GM19099 (cell line): ENCODE measurements at regions not wholly inside any gene's neighbourhood (a gene's known extent, or its start where the extent isn't known, plus 50 kb on each side); places are given as distances from the start of the nearest gene placed in this dataset.

Experiments used
- POLR2A ChIP-seq: IDR thresholded peaks from 3 replicates; pipeline ENCODE4 v1.6.1; 2011; ENCODE audit warnings: low read depth; ENCODE audit not compliant: insufficient read length; ENCODE audit errors: extremely low read depth

DNA sequence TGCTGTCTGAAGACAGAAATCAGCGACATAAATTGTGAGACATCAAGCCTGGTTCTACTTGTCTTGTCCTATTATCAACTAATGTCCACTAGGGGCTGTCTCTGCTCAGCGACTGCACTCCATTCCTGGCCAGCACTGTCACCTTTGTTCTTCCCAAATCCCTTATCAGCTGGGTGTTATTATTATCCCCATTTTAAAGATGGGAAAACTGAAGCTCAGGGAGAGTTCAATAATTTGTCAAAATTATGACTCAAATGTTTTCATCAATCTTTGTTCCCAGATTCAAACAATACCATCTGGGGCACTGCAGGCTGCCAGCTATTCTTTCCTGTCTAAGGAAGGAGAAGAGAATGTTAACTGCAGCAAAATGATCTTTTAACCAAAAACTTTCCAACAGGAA, 431.6 kb upstream of the NFE2L3 start:
- TF ChIP-seq POLR2A, result no peak

DNA sequence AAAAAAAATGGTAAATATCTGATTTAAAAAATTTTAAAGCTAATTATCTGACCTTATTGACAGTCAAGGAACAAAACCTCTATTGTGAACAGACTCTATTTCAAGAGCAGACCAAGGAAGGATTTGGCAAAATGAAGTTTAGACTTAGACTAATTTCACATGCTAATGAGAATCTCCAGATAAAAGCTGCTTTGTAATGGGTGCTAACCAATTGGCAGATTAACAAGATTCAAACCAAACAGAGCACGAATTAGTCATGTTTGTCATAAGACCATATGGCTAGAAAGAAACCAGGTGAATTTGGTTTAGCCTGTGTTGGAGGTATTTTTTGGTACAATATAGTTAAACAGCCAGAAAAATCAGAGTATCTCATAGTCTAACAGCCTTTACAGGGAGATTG, 429.1 kb upstream of the NFE2L3 start:
- TF ChIP-seq POLR2A, result no peak

DNA sequence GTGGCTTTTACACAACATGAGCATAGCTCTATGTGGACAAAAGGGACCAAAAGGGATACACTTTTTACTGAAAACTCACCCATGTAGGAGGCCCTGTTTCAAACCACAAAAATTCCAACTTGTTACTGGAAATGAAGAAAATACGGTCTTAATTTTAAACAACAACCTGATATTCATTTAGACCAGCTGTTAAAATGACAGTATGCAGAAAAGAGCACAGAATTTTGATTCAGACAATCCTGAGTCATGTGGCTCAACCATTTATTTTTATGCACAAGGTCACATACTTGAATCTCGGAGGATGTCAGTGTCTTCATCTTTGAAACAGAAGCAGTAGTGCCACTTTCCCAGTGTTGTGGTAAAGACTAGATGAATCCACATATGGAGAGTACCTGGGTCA, 426.5 kb upstream of the NFE2L3 start:
- no peak for TF ChIP-seq POLR2A

DNA sequence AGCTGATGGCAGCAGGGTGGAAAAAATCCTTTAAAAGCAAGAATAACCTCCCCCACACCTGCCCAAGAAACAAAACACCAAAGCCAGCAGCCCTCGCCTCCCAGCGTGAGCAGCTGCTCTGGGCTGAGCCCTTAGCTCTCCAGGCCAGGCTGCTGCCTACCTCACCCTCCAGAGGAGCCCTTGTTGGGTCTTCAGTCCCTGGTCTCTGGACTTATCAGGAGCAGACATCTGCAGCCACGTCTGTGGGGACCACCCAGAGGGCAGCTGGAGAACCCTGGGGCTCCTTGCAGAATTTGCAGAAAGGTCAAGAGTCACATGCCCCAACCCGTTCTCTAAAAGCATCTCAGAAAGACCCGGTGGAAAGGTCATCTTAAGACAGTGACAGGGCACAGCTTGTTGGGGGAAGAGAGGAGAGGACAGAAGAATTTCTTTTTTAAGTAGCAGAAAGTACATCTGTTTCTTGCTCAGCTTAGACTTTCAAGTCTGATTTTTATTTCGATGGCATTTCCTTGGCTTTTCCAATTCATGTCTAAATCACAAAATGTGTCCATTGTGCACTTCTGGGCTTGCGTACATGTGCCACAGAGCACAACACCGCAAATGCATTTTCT, 425.7 kb upstream of the NFE2L3 start:
- TF ChIP-seq POLR2A, result no peak

DNA sequence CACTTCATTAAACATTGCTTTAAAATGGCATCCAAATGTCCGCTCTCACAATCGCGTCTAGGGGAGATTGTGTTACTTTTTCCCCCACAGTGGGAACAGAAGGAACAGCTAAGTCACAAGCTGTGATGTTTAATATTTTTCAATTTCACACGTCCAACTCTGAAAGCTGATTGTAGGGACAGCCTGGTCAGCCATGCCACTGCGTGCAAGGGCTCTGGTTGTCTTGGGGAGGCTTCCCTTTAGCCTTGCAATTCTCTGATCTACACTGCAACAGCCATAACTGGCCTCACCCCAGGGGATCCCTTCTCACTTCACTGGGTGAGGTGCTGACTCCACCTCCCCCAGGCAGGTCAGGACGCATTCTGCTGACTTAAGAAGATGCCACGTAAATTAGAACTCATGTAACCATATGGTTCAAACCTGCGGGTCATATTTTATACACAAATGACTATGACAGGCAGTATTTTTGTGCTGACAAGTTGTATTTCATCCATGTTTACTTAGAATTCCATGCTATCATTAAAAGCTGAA, 425.2 kb upstream of the NFE2L3 start:
- no peak for TF ChIP-seq POLR2A

DNA sequence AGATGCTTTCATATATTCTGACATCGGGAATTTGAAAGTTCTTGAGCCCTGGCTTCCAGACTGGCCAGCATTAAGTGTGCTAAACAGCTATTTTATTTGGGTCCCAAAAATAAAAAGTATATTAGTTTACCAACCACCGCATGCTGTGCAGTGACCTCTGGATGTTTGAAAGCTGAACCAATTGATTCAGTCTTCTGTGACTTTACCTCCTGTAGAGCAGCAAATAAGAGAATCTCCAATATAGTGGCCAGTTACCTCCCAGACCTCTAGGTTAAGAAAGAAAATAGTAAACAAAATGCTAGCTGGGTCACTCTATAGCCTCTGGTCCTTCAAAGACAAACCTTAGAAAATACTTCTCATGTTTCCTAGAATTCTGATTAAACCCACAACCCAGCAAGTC, 424.6 kb upstream of the NFE2L3 start:
- TF ChIP-seq POLR2A, result no peak

DNA sequence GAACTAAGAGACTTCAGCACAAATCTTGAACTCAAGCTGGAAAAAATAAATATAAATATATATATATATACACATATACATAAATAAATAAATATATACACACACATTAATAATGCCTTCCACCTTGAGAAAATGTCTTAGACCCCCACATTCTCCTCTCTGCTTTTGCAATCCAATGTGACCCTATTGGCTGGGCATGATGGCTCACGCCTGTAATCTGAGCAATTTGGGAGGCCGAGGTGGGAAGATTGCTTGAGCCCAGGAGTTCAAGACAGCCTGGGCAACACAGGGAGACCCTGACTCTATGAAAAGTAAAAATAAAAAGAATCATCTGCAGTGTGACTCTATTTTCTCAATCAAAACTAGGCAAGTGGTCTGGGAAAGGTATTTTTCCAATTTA, 424.1 kb upstream of the NFE2L3 start:
- TF ChIP-seq POLR2A, result no peak

DNA sequence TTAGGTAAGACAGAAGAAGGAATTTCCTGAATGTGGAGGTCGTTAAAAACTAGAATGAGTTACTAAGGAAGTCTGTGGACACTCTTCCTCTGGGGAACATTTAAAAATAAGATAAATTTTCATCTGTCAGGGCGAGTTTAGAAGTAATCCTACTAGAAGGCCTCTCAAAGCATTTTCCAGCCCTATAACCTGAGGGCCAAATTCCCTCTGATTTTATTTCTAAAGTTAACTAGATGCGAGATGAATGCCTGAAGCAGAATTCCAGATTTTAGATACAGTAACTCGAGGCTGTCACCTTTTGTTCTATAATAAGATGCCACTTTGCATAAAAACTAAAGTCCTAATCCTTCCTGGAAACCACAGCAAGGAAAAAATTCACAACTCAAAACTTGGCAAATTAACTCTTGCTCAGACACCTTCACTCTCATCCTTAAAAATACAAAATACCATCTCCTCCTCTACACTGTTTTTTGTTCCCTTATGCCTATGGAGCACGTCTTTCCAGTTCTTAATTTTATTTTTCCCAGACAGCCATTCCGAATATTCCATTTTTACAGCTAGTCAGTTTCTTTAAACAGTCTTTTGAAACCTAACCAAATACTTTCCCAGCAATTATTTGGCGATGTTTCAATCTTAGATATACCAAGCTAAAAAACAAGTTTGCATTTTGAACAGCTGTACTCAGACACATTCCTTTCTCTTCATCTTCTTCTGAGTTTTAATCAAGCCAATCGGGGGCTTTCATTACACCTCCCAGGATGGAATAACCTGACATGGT, 420.7 kb upstream of the NFE2L3 start:
- no peak for TF ChIP-seq POLR2A

DNA sequence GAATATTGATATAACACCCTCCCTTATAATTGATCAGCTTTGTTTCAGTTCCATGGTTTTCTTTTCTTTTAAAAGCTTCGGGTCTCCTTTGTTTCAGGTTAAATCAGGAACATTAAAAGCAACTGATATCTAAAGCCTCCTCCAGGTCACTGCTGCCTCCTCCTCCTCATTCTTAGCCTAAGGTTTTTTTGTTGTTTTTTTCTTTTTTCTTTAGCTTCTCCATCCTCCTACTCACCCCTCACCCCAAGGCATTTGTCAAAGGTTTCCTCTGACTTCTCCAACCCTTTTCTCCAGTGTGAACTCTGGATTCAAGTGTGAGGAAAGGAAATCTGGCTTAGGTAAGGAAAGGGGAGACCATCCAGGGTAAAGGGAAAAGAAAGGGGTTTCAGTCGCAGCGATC, 420.2 kb upstream of the NFE2L3 start:
- no peak for TF ChIP-seq POLR2A

DNA sequence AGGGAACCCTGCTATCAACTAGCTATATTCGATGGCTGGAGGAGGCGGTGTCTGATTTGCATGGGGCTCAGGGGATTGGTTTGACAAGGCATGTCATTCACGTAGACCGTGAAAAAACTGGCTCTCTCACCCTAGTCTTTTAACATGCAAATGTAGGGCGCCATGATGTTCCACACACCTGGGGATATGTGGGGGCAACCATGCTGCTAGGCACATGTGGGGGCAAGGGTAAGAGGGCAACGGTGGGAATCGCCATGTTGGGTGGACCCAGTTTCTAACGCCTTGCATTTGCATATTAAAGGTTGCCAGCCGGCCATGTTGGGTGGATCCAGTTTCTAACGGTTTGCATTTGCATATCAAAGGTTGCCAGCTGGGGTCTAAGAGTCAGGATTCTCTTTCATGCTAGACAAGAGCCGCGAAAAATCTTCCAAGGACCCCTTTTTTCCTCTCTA, 419.2 kb upstream of the NFE2L3 start:
- no peak for TF ChIP-seq POLR2A

DNA sequence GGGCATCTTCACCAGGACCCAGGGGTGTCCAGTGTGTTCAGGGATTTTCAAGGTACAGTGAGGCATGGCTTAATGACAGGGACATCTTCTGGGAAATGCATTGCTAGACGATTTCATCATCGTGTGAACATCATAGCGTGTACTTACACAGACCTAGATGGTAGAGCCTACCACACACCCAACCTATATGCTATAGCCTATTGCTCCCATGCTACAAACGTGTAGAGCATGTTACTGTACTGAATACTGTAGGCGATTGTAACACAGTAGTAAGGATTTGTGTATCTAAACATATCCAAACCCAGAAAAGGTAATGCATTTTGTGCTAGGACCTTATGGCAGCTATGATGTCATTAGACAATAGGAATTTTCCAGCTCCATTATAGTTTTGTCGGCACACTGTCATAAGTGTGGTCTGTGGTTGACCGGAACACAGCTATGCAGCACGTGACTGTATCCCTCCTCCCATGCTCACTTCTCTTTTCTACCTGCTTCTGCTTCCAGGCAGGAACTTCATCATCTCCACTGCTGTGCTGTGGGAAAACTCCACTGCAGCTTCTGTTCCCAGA, 416.2 kb upstream of the NFE2L3 start:
- TF ChIP-seq POLR2A, result no peak

DNA sequence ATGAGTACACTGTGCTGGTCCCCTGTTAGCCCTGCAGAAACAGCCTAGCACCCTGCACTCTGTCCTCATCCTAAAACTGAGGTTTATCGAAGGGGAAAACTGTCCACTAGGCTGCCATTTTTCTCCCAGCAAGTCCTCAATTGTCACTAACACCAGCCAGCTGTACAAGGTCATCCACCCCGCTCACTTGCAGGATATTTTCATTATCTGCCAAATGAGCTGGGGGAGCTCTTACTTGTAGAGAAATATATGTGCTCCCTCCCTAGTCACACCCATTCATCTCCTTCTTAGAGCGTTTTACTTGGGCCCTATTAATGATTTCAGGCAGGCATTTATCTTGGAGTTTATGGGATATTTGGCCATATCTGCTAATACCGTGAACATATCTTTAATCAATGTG, 413.5 kb upstream of the NFE2L3 start:
- TF ChIP-seq POLR2A, result no peak

DNA sequence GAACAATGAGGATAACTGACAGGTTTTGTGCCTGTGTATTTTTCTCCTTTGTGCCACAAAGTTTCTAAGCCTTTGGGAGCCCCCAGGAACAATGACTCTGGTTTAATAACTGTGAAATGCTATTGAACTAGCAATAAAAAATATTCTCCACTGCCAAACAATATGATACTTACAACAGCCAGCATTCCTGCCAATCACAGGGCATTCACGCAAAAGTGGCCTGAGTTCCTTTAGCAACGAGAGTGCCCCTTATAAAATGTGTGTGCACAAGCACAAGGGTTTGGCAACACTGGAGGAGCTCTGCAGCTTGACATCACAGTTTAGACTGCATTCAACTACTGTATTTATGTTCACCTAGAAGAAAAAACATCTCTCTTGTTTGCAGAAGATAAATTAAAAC, 412.9 kb upstream of the NFE2L3 start:
- no peak for TF ChIP-seq POLR2A

DNA sequence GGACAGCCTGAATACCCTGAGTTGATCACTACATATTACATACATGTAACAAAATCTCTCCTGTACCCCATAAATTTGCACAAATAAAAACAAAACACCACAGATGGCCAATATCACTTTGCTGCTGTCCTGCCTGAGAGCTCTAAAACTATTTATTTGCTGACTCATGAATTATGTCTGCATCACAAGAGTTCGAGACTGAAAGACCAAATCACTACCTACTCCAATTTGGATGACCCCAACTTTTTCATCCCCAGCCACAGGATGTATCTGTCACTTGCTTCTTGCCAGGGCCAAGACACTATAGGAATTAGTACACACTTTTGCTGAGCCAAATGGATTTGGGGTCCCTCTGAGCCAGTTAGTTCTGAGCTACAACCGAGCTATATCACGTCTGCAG, 409.7 kb upstream of the NFE2L3 start:
- no peak for TF ChIP-seq POLR2A

DNA sequence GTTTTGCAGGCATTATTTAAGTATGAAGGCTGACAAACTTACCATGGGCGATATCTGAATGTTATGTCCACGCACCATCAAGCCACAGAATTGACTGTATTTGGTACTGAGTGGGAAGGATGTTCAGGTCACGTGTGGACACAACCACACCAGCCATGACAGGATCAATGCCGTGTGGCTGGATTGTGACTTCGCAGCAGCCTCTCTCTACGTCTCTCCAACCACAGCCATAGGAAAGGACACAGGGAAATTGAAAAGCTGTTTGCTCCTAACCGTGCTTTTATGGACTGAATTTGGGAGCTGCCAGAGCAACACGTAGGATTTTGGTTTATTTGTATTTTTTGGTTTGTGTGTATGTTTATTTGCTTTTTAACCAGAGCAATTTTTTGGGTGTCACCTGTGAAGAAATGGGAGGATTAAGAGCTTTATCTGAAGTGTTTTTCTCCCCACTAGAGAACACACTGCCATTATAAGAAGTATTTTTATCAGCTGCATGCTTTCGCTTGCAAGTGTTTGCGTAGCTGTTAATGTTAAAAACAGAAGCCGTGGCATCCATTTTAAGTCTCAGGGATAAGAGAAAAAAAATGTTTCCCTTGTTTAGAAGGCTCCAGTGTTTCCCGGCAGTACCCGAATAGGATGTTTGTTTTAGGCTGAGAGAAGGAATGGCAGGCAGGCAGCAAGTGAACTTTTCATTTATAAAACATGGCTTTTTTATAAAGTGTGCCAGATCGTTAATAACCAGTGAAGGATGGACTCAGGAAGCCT, 401.1 kb upstream of the NFE2L3 start:
- no peak for TF ChIP-seq POLR2A
